H1 (cell line): ENCODE measurements at regions not wholly inside any gene's neighbourhood (a gene's known extent, or its start where the extent isn't known, plus 50 kb on each side); places are given as distances from the start of the nearest gene placed in this dataset.

Experiments
- CTCF ChIA-PET: fragments of 300-600 bp; sonication (Branson Sonifier 250); formaldehyde crosslinking; loops from one replicate; lab custom pipeline; 2021; ENCODE audit not compliant: partially characterized antibody; lab: Charles Lee
- POLR2A ChIA-PET: fragments of 300-600 bp; sonication (Branson Sonifier 250); formaldehyde crosslinking; loops from one replicate; lab custom pipeline; 2021; ENCODE audit warnings: inconsistent platforms; ENCODE audit not compliant: partially characterized antibody; lab: Charles Lee
- DNase-seq, 2 experiments: peaks; one replicate each; pipeline versions ENCODE4 v3.0.0 to v3.0.0-alpha.2; 2010 to 2022; ENCODE audit warnings: low spot score in 2 of 2, low read depth in 1 of 2, mixed read lengths in 1 of 2
- FAIRE-seq: peaks from 2 replicates; lab custom pipeline; 2011; peaks lifted over from hg19 to GRCh38; lab: Jason Lieb, UNC
- H2AFZ ChIP-seq: 2 replicates; pipeline ENCODE4 v1.8.1; 2012; ENCODE audit warnings: low read length, inconsistent platforms
- H2AK5ac ChIP-seq: 2 replicates; pipeline ENCODE4 v1.6.1; 2013; ENCODE audit warnings: low read depth, low read length
- H2BK120ac ChIP-seq: replicated peaks from 2 replicates; pipeline ENCODE3; 2013; ENCODE audit warnings: low read depth, low read length, inconsistent platforms
- H2BK12ac ChIP-seq: 2 replicates; pipeline ENCODE4 v1.6.1; 2013; ENCODE audit warnings: low read depth, low read length
- H2BK15ac ChIP-seq: 2 replicates; pipeline ENCODE4 v1.6.1; 2013; ENCODE audit warnings: low read length
- H2BK20ac ChIP-seq: 2 replicates; pipeline ENCODE4 v1.6.1; 2013; ENCODE audit warnings: low read length
- H2BK5ac ChIP-seq: 2 replicates; pipeline ENCODE4 v1.6.1; 2013; ENCODE audit warnings: low read depth, low read length
- H3K14ac ChIP-seq: 2 replicates; pipeline ENCODE4 v1.6.1; 2013; ENCODE audit warnings: inconsistent platforms; ENCODE audit not compliant: insufficient read length
- H3K18ac ChIP-seq: 2 replicates; pipeline ENCODE4 v1.6.1; 2013; ENCODE audit warnings: low read length; ENCODE audit errors: extremely low read depth
- H3K23ac ChIP-seq: 2 replicates; pipeline ENCODE4 v1.6.1; 2013; ENCODE audit warnings: inconsistent platforms; ENCODE audit not compliant: insufficient read length
- H3K23me2 ChIP-seq: 2 replicates; pipeline ENCODE4 v1.6.1; 2013; ENCODE audit warnings: low read depth, low read length
- H3K27ac ChIP-seq: 2 replicates; pipeline ENCODE4 v1.6.1; 2011; ENCODE audit warnings: low read depth, low read length, inconsistent platforms
- H3K27me3 ChIP-seq, 4 experiments: replicated peaks in 1 of 4; 1 replicate in 1 of 4; 2 replicates in 3 of 4; pipeline versions ENCODE4 v1.6.1 to v1.8.1; 2011 to 2013; ENCODE audit warnings: low read length in 3 of 4, mild to moderate bottlenecking in 3 of 4, inconsistent platforms in 2 of 4, mixed read lengths in 2 of 4, moderate library complexity in 1 of 4; ENCODE audit not compliant: control insufficient read depth in 3 of 4, insufficient read depth in 3 of 4; ENCODE audit errors: extremely low read depth in 1 of 4
- H3K36me3 ChIP-seq, 4 experiments: 2 replicates each; pipeline versions ENCODE4 v1.6.1 to v1.8.1; 2011 to 2013; ENCODE audit warnings: mild to moderate bottlenecking in 4 of 4, low read length in 3 of 4, moderate library complexity in 2 of 4, control low read depth in 1 of 4, inconsistent platforms in 1 of 4; ENCODE audit not compliant: insufficient read depth in 4 of 4, control insufficient read depth in 2 of 4
- H3K4ac ChIP-seq: replicated peaks from 2 replicates; pipeline ENCODE3; 2013; ENCODE audit warnings: low read length, low read depth, mixed read lengths, inconsistent platforms; ENCODE audit not compliant: insufficient read length
- H3K4me1 ChIP-seq, 4 experiments: replicated peaks in 1 of 4; 1 replicate in 1 of 4; 2 replicates in 3 of 4; pipeline versions ENCODE4 v1.6.1 to v1.8.1; 2011 to 2013; ENCODE audit warnings: low read length in 3 of 4, inconsistent platforms in 2 of 4, mixed read lengths in 1 of 4; ENCODE audit not compliant: insufficient read depth in 4 of 4, control insufficient read depth in 3 of 4
- H3K4me2 ChIP-seq, 2 experiments: 2 replicates each; pipeline versions ENCODE4 v1.6.1 to v1.8.1; 2011 to 2013; ENCODE audit warnings: low read depth in 2 of 2, low read length in 2 of 2, control low read depth in 1 of 2, inconsistent platforms in 1 of 2, mild to moderate bottlenecking in 1 of 2; ENCODE audit not compliant: insufficient read depth in 1 of 2
- H3K4me3 ChIP-seq, 4 experiments: fragments of 200-600, 300-600 bp in 1 of 4; sonication (generic), shearing (Covaris generic), sonication (Bioruptor Twin) in 1 of 4; 2 replicates each; pipeline versions ENCODE4 v1.5.1 to v1.8.1; 2011 to 2016; ENCODE audit warnings: low read length in 4 of 4, low read depth in 3 of 4, control low read depth in 2 of 4, inconsistent platforms in 2 of 4, mild to moderate bottlenecking in 2 of 4, mixed read lengths in 1 of 4, moderate library complexity in 1 of 4; ENCODE audit not compliant: insufficient read depth in 2 of 4; ENCODE audit errors: extremely low read depth in 1 of 4
- H3K56ac ChIP-seq: replicated peaks from 2 replicates; pipeline ENCODE3; 2013; ENCODE audit warnings: low read depth, mild to moderate bottlenecking, mixed read lengths, low read length, inconsistent platforms; ENCODE audit not compliant: insufficient read length
- H3K79me1 ChIP-seq: 2 replicates; pipeline ENCODE4 v1.6.1; 2013; ENCODE audit warnings: low read depth, low read length, control low read depth
- H3K79me2 ChIP-seq, 2 experiments: 2 replicates each; pipeline versions ENCODE4 v1.6.1 to v1.8.1; 2012 to 2013; ENCODE audit warnings: low read length in 2 of 2, mild to moderate bottlenecking in 2 of 2, inconsistent platforms in 1 of 2; ENCODE audit not compliant: insufficient read depth in 2 of 2, control insufficient read depth in 1 of 2
- H3K9ac ChIP-seq, 4 experiments: replicated peaks in 1 of 4; 1 replicate in 1 of 4; 2 replicates in 3 of 4; pipeline versions ENCODE4 v1.6.1 to v1.8.1; 2011 to 2013; ENCODE audit warnings: low read depth in 3 of 4, low read length in 3 of 4, control low read depth in 2 of 4, mild to moderate bottlenecking in 2 of 4, moderate library complexity in 2 of 4, inconsistent platforms in 1 of 4; ENCODE audit errors: extremely low read depth in 1 of 4
- H3K9me3 ChIP-seq, 2 experiments: 2 replicates each; pipeline versions ENCODE4 v1.6.1 to v1.8.1; 2012 to 2013; ENCODE audit warnings: mild to moderate bottlenecking in 2 of 2, moderate library complexity in 2 of 2, control low read depth in 1 of 2, inconsistent platforms in 1 of 2, low read depth in 1 of 2, low read length in 1 of 2, mixed read lengths in 1 of 2; ENCODE audit not compliant: insufficient read depth in 2 of 2
- H4K20me1 ChIP-seq, 2 experiments: replicated peaks in 1 of 2; 2 replicates each; pipeline versions ENCODE3 to v1.8.1; 2011 to 2013; ENCODE audit warnings: inconsistent platforms in 2 of 2, low read length in 2 of 2, mild to moderate bottlenecking in 1 of 2; ENCODE audit not compliant: insufficient read depth in 2 of 2, control insufficient read depth in 1 of 2
- H4K5ac ChIP-seq: 2 replicates; pipeline ENCODE4 v1.6.1; 2013; ENCODE audit warnings: low read length, low read depth, mixed read lengths, inconsistent platforms; ENCODE audit not compliant: insufficient read length
- H4K8ac ChIP-seq: 2 replicates; pipeline ENCODE4 v1.8.0; 2013; ENCODE audit warnings: mild to moderate bottlenecking, moderate library complexity, low read length, inconsistent platforms; ENCODE audit not compliant: insufficient read depth; ENCODE audit errors: extremely low read depth
- H4K91ac ChIP-seq: replicated peaks from 2 replicates; pipeline ENCODE3; 2013; ENCODE audit warnings: low read length, mixed read lengths, inconsistent platforms; ENCODE audit not compliant: insufficient read length
- EGR1 ChIP-seq: IDR thresholded peaks from 2 replicates; pipeline ENCODE4 v1.6.1; 2011; ENCODE audit warnings: low read depth, low read length, borderline replicate concordance
- KDM4A ChIP-seq: IDR thresholded peaks from one replicate; pipeline ENCODE4 v1.7.1; 2012; ENCODE audit warnings: low read depth, mild to moderate bottlenecking, moderate library complexity, low read length, inconsistent platforms; ENCODE audit not compliant: severe bottlenecking
- POLR2AphosphoS5 ChIP-seq: IDR thresholded peaks from 2 replicates; pipeline ENCODE4 v1.6.1; 2011; ENCODE audit warnings: low read depth, low read length
- RBBP5 ChIP-seq: IDR thresholded peaks from 2 replicates; pipeline ENCODE4 v1.7.1; 2012; ENCODE audit warnings: low read depth, mild to moderate bottlenecking, inconsistent platforms, low read length, moderate library complexity, borderline replicate concordance
- RXRA ChIP-seq: IDR thresholded peaks from 2 replicates; pipeline ENCODE4 v1.6.1; 2011; ENCODE audit warnings: low read depth, mild to moderate bottlenecking, low read length, moderate library complexity; ENCODE audit not compliant: insufficient read depth
- SIRT6 ChIP-seq: IDR thresholded peaks from one replicate; pipeline ENCODE4 v1.7.1; 2012; ENCODE audit warnings: low read length, inconsistent platforms
- SIX5 ChIP-seq: IDR thresholded peaks from 2 replicates; pipeline ENCODE4 v1.6.1; 2011; ENCODE audit warnings: mild to moderate bottlenecking, low read depth, low read length
- SP2 ChIP-seq: IDR thresholded peaks from 2 replicates; pipeline ENCODE4 v1.6.1; 2012; ENCODE audit warnings: mild to moderate bottlenecking, low read length, inconsistent platforms
- SRF ChIP-seq: IDR thresholded peaks from 2 replicates; pipeline ENCODE4 v1.6.1; 2011; ENCODE audit warnings: mild to moderate bottlenecking, low read depth, low read length, moderate library complexity
- TBP ChIP-seq: IDR thresholded peaks from 2 replicates; pipeline ENCODE4 v1.6.1; 2011; ENCODE audit warnings: low read depth, low read length, improper control_type of control experiment
- ZNF274 ChIP-seq: IDR thresholded peaks from 2 replicates; pipeline ENCODE4 v1.7.0; 2012; ENCODE audit warnings: low read length, borderline replicate concordance; ENCODE audit errors: extremely low read depth
- WGBS, 2 experiments: shearing (Covaris generic) in 1 of 2; methylation state at CpG; one replicate each; pipeline versions ENCODE4 v1.1.6 to v1.1.7; 2013 to 2015; ENCODE audit warnings: low lambda C conversion rate in 2 of 2, mixed read lengths in 2 of 2, inconsistent platforms in 1 of 2, low coverage in 1 of 2, missing lambda C conversion rate in 1 of 2; ENCODE audit not compliant: insufficient replicate concordance in 2 of 2, insufficient coverage in 1 of 2, insufficient read length in 1 of 2; ENCODE audit errors: extremely low coverage in 1 of 2, missing lambda C conversion rate in 1 of 2; 5-methylcytosine and 5-hydroxymethylcytosine counted together
- TF ChIP-seq, protein P1 (sequence below): IDR thresholded peaks from 2 replicates; pipeline ENCODE4 v1.6.1; 2011; ENCODE audit warnings: low read depth, mild to moderate bottlenecking, low read length; ENCODE audit not compliant: insufficient read depth
- TF ChIP-seq, protein P2 (sequence below): IDR thresholded peaks from 2 replicates; pipeline ENCODE4 v1.6.1; 2011; ENCODE audit warnings: low read length, improper control_type of control experiment

DNA sequence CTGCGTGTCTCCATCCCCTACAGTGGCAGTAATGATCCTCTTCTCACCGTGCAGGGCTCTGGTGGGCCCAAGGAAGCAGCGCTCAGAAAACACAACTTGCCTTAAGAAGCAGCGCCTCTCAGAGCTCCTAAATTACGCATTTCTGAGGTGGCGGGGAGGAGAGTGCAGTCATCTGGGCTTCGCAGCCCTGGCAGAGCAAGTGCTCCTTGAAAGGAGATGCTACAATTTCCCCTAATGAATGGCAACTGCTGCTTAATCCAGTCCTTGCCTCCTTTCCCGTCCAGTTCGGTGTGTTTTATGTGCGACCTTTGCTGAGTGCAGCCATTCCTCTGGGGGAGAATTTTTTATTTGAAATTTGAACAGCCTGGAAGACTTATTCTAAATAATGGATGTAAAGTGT lies 287.3 kb downstream of the PTPRU start:
- Histone ChIP-seq H2BK20ac (no peak overlapping the region), H2AFZ (peak overlapping the region; percentile 79)
- 82% methylated on average over 10 of the region's 10 CpGs; no CpG with 5 or more reads in 1 of the 2 experiments for WGBS, 2 experiments

More for the DNA sequence above, 287.3 kb downstream of the PTPRU start:
- Histone ChIP-seq H2BK15ac (no peak overlapping the region), H3K4me2 (no peak overlapping the region), H3K9ac (no peak overlapping the region), H3K79me1 (no peaks in the 10 kb centered on the region), H3K56ac (no peak overlapping the region), H2BK5ac (no peak overlapping the region), H3K4me1 (peaks cover 0 to 7% (median 2%) of the 10 kb centered on the region in 4 experiments; a peak in 2 of 7 replicates), H4K20me1 (no peaks in the 10 kb centered on the region), H2AK5ac (no peak overlapping the region), H3K27ac (no peak overlapping the region), H3K79me2 (no peaks in the 10 kb centered on the region), H3K14ac (no peak overlapping the region), H3K9me3 (0 out of 4 replicates have a peak, but pooled peaks cover 0 to under 1% of the 10 kb centered on the region in 2 experiments), H3K36me3 (no peaks in the 10 kb centered on the region), H4K91ac (no peak overlapping the region), H3K4ac (no peak overlapping the region)
- ChIA-PET CTCF (interaction anchor here (1.2 kb wide), 1 partner anchor 123 kb away, joined by 4 read pairs; no protein-coding TSS in a partner anchor), POLR2A (no interaction called here)
- TF ChIP-seq EGR1 (no peak), SP2 (no peak), SIRT6 (no peak), ZNF274 (no peak), SIX5 (no peak), KDM4A (no peak), TBP (no peak), POLR2AphosphoS5 (no peak), RBBP5 (no peak), SRF (no peak), RXRA (no peak)
- TF ChIP-seq, protein P1, sequence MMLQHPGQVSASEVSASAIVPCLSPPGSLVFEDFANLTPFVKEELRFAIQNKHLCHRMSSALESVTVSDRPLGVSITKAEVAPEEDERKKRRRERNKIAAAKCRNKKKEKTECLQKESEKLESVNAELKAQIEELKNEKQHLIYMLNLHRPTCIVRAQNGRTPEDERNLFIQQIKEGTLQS, result no peak
- TF ChIP-seq, protein P2, sequence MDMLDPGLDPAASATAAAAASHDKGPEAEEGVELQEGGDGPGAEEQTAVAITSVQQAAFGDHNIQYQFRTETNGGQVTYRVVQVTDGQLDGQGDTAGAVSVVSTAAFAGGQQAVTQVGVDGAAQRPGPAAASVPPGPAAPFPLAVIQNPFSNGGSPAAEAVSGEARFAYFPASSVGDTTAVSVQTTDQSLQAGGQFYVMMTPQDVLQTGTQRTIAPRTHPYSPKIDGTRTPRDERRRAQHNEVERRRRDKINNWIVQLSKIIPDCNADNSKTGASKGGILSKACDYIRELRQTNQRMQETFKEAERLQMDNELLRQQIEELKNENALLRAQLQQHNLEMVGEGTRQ, result no peak
- TF ChIP-seq, all 59 proteins: peak for 0
- Histone ChIP-seq H3K23ac (no peak overlapping the region), H2BK120ac (no peak overlapping the region), H4K8ac (no peak overlapping the region), H3K4me3 (no peak overlapping the region), H2BK12ac (no peak overlapping the region), H3K18ac (no peak overlapping the region; the same call in 1 of the 2 replicates), H3K27me3 (no peaks in the 10 kb centered on the region), H3K23me2 (no peaks in the 10 kb centered on the region), H4K5ac (no peak overlapping the region)
- DNase-seq, result peak in 1 of 2 experiments; percentile 38
- FAIRE-seq, result no peak
